ENCODE measurements at regions not wholly inside any gene's neighbourhood (a gene's known extent, or its start where the extent isn't known, plus 50 kb on each side); places are given as distances from the start of the nearest gene placed in this dataset. TPM values are rescaled to one million over a fixed set of nuclear protein-coding genes. Genes with fewer than 3 reads are reported as not detected.

DNA sequence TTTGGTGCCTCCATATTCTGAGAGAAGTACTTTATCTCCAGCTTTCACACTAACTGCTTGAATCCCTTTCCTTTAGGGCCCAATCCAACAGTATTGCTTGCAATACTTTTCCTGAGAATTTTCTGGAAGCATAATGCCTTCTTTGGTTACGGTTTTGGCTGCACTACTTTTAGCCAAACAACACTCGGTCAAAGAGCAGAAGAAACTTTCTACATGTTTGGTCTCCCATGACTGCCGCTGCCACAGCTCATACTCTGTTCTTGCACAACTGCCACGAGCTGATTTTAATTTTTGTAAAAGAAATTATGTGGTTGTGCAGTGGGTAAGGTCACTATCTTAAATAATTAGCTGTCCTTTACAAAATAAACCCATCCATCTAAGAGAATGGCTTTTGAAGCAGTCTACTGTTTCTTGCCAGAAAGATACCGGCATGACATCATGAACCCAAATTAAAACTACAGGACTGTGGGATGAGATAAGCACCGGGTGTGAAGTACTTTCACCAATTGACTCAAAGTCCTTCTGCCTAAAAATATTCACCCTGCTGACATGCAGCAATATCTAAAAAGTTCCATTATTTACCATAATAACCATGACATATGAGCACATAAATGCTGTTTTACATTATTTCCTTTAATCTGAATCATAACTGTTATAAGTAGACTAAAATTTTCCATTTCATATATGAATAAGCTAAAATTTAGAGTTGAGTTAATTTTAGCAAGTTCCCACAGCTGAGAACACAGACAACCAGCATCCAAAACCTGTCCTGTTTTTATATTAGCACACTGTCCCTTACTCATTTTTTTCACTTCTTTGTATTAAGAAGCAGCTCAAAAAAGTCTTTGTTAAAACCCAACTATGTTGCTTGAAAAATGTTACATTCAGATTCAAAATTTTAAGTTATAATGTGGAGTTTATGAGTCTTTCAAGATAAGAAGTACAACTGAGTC, 1154.3 kb downstream of the EPHA3 start:
- no peaks in the 10 kb centered on the region for H3K4me1 ChIP-seq (ENCODE audit: control insufficient read depth, insufficient read depth, low read length)
- no peak overlapping the region for H3K9ac ChIP-seq (ENCODE audit: low read depth, low read length)
- H3K27me3 ChIP-seq (ENCODE audit: control insufficient read depth, insufficient read depth, low read length) = no peaks in the 10 kb centered on the region
- no peak overlapping the region for H3K4me3 ChIP-seq (ENCODE audit: low read length)
- no peaks in the 10 kb centered on the region for H3K9me3 ChIP-seq (replicated peaks; ENCODE audit: low read length)
- H3K4me2 ChIP-seq (ENCODE audit: low read length) = no peak overlapping the region
- H3K36me3 ChIP-seq (ENCODE audit: insufficient read depth, low read length) = no peaks in the 10 kb centered on the region

Small RNA genes lying in the stretch of these regions (small RNA-seq; reads per million reads assigned to genes)
- gene HSPE1P19 = not detected
- gene RF00012 = not detected
- gene RNU6-712P = not detected
